Vagina (tissue), 2 donors: ENCODE measurements at regions not wholly inside any gene's neighbourhood (a gene's known extent, or its start where the extent isn't known, plus 50 kb on each side); places are given as distances from the start of the nearest gene placed in this dataset.

Experiments
- POLR2A ChIP-seq, 2 donors: fragments of 450-650 bp; IDR thresholded peaks; one replicate each; pipeline ENCODE4 v1.6.1; 2017; ENCODE audit warnings: antibody characterized with exemption in 2 of 2, mild to moderate bottlenecking in 2 of 2, moderate library complexity in 2 of 2
- TF ChIP-seq, protein P1 (sequence below), 3 experiments: fragments of 450-650 bp in 2 of 3; fragments of 200-600 bp in 1 of 3; sonication (generic) in 1 of 3; IDR thresholded peaks; one replicate each; pipeline ENCODE4 v1.5.1; 2017 to 2019; ENCODE audit warnings: antibody characterized with exemption in 3 of 3, mild to moderate bottlenecking in 2 of 3, moderate library complexity in 2 of 3

DNA sequence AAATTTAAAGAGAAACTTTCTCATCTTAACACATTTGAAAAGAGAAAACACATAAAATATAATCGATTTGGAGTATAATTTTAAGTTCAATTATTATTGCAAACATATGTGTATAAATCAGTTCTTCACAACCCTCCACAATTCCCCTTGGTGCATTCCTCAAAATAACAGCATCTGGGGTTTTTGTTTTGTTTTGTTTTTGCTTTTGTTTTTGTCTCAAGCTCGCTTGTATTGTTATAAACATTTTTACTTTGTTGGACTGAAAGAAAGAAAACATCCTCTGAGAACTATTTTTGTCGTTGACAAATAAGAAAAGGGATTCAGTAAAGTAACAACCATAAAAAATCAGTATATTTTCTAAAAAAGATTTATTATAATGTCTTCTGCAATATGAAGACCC, 60.2 kb upstream of the HIVEP1 start:
- TF ChIP-seq, protein P1, sequence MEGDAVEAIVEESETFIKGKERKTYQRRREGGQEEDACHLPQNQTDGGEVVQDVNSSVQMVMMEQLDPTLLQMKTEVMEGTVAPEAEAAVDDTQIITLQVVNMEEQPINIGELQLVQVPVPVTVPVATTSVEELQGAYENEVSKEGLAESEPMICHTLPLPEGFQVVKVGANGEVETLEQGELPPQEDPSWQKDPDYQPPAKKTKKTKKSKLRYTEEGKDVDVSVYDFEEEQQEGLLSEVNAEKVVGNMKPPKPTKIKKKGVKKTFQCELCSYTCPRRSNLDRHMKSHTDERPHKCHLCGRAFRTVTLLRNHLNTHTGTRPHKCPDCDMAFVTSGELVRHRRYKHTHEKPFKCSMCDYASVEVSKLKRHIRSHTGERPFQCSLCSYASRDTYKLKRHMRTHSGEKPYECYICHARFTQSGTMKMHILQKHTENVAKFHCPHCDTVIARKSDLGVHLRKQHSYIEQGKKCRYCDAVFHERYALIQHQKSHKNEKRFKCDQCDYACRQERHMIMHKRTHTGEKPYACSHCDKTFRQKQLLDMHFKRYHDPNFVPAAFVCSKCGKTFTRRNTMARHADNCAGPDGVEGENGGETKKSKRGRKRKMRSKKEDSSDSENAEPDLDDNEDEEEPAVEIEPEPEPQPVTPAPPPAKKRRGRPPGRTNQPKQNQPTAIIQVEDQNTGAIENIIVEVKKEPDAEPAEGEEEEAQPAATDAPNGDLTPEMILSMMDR (IDR thresholded peaks at IDR 0.05), result no peak
- no peak for TF ChIP-seq POLR2A (IDR thresholded peaks at IDR 0.05)
